ENCODE measurements at regions not wholly inside any gene's neighbourhood (a gene's known extent, or its start where the extent isn't known, plus 50 kb on each side); places are given as distances from the start of the nearest gene placed in this dataset.
"Not testable (repeated sequence)": the region's sequence is repeated elsewhere in the genome, so short reads cannot be mapped to it uniquely, and the experiment has no call there.

DNA sequence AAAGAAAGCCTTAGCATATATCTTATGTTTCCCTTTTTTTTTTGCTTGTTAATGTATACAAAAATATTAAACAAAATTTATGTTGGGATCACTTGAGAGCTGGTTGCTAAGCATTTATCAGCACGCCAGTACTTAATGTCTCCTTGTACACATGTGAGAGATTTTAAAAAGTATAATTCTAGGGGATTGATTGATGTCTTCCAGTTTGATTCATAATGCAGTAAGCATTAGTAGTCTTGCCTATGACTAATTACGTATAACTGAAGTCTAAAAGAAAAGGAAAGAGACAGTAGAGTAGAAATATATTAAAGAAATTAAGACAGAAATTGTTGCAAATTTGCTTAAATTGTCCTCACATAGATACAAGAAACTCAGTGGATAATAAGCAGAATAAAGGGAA lies 1630.4 kb upstream of the B3GALT2 start:
- no peak for DNase-seq (ENCODE audit: low read depth)

DNA sequence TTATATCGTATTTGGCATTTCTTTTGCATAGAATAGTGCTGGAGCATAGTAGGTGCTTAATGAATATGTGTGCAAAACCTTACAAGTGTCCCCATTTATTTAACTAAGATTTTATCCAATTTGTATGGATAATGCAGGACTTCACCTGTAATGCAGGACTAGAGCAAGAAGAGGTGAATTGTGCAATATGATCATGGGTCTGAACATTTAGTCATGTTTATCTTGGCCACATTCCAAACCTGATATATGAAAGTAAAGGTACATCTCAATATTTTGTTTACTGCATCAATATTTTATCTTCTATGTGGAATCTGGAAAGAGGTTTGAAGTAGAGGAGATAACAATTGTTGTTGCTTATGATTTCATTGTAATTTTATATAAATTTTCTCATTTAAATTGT lies 1626.7 kb upstream of the B3GALT2 start:
- no peak for DNase-seq (ENCODE audit: low read depth)

GRCh38 chr1:194809665-194810064 lies 1623.3 kb upstream of the B3GALT2 start:
- no peak for DNase-seq (ENCODE audit: low read depth)

DNA sequence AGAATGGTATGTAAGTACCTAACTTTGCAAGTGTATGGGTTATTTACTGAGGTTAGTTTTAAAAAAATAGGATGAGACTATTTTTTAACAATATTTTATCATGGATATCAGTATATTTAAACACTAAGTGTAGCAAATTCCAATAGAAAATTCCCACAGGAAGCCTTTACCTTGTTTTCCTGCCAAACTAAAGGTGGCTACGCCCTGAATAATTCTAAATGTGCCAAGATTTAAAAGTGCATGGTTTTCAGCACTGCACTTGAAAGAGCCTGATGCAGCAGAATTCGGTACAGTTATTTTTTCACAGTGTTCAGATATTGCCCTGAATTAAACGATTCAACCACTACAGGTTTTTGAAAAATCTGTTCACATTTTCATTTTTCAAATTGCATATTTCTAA lies 1622.8 kb upstream of the B3GALT2 start:
- no peak for DNase-seq (ENCODE audit: low read depth)

- no peak for DNase-seq (ENCODE audit: low read depth)
Observed at GRCh38 chr1:194807530-194808220, 1621.3 kb upstream of the B3GALT2 start.

DNA sequence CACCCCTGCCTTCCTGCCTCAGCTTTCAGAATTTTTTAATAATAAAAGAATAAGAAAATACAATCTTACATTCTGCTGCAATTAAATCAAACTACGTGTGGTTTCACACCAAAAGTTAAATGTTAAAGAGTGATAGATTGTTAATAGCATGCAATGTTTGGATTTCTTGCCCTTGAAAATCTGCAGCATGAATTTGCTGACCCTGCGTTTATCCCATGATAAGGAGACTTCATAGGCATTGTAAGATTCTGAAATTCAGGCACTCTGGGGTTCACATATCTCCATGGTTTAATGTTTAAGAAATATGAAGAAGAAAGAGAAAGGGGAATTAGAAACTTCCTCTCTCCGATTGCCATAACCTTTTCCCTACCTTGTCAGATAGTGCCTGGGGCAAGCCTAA lies 1616.2 kb upstream of the B3GALT2 start:
- DNase-seq (ENCODE audit: low read depth), result no peak

DNA sequence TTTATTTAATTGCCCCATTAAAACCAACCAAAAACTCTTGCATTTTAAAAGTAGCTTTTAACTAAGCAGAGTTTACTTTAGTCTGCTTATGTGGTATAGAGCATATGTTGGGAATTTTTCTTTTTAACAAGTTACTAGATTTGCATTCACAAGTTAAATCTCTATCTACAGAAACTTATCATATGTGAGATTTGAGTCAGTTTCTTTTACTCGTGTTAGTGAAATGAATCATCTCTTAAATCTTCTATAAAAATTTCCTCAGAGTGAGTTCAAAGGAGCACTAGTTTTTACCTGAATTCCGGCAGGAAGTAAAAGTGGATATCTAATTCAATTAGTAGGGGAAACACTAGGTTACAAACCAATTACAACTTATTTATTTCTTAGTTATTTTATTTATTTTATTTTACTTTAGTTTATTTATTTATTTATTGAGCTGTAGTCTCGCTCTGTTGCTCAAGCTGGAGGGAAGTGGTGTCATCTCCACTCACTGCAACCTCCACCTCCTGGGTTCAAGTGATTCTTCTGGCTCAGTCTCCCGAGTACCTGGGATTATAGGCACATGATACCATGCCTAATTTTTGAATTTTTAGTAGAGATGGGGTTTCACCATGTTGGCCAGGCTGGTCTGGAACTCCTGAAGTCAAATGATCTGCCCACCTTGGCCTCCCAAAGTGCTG lies 1609.6 kb upstream of the B3GALT2 start:
- DNase-seq (ENCODE audit: low read depth), result no peak

DNA sequence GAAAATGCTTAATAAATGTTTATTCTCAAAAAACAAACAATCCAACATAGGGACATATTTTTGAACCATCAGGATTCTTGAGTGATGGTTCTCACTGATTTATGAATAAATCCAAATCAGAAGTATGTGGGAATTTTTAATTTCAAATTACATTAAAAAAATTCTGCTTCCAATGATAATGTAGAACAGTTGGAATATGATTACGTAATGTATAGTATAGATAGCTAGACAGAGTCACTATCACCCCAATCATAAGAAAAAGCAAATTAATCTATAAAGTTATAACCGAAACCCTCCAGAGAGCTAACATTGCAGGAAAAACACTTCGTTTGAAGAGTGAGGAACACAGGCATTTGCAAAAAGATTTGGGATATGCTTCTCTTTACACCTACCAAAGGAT lies 1600.6 kb upstream of the B3GALT2 start:
- no peak for DNase-seq (ENCODE audit: low read depth)

DNA sequence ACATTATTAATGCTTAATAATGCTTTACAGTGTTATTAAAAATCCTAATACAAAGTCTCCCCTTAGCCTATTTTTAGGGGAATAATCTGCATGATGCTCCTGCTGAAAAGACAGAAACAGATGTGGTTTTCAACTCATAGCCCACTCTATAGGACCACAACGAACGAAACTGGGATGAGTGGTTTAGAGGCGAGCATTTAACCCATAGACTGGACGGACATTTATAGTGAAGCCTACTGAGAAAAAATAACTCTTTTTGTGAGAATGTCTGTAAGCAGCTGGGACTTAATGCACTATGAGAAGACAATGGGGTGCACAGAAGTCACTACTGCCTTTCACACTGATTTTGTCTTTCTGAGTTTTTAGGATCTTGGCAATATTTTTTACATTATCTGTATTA lies 1599.6 kb upstream of the B3GALT2 start:
- no peak for DNase-seq (ENCODE audit: low read depth)

- no peak for DNase-seq (ENCODE audit: low read depth)
Observed at GRCh38 chr1:194776657-194777056, 1590.2 kb upstream of the B3GALT2 start.

DNA sequence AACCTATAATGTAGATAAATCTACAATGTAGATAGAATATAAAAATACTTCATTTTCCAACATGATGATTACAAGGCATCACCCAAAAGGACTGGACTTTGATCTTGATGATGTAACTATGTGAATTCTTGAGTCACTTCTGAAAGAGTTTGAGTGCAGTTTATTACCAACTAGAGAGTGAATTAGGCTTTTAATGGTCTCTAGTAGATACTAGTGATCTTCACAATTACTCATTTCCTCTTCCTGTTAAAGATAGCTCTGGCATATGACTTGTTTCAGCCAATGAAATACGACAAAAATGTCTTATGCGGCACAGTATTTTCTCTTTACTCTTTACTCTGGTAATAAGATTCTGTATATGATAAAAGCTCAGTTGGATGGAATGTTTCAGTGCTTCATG lies 1588.1 kb upstream of the B3GALT2 start:
- DNase-seq (ENCODE audit: low read depth), result no peak

GRCh38 chr1:194755241-194755994 lies 1569.0 kb upstream of the B3GALT2 start:
- no peak for DNase-seq (ENCODE audit: low read depth)

GRCh38 chr1:194738843-194739242 lies 1552.4 kb upstream of the B3GALT2 start:
- DNase-seq (ENCODE audit: low read depth), result not testable (repeated sequence)

DNA sequence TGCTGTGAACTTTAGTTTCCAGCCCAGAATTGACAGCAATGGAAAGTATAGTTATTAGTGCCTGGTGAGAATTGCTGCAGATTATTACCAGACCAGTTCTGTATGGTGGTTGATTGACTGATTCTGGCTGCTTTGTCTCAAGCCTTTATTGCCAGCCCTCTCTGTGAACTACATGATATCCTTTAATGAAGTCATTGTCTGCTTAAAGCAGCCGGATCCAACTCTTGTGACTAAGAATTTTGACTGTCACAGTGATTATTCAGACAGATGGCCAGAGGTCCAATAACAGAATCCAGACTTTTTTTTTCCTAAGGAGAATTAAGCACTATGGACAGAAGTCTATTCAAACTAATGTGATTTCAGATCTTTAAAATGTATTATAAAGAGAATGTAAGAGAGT lies 1548.6 kb upstream of the B3GALT2 start:
- DNase-seq (ENCODE audit: low read depth), result no peak

GRCh38 chr1:194731025-194731424 lies 1544.6 kb upstream of the B3GALT2 start:
- DNase-seq (ENCODE audit: low read depth), result no peak

DNA sequence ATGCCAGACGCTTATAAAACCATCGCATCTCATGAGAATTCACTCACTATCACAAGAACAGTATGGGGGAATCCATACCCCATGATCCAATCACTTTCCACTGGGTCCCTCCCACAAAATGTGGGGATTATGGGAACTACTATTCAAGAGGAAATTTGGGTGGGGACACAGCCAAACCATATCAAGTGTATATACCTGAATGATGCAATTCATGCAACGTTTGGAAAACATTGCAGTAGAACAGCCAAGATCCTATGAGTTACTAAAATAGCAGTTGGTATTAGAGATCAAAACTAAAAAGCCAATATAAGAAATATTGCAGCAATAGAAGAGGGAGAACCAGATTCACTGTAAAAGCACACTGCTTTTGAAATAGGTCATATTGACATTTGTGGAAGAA lies 1543.9 kb upstream of the B3GALT2 start:
- DNase-seq (ENCODE audit: low read depth), result no peak

DNA sequence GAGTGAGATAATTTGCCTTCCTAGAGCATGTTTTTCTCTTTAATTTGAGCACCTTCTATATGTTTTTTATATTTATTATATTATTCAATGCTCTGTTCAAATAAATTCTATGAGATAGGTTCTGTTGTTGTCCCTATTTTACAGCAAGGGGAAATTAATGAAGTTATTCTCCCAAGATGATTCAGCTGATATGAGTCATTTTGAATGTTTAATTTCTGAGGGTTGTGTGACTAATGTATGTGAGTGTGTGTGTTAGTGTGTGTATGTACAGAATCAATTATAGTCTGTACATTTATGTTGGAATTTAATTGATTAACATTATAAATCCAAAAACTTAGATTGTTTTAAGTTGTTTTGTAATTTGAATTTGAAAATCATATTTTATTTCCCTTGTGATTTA lies 1536.7 kb upstream of the B3GALT2 start:
- no peak for DNase-seq (ENCODE audit: low read depth)

GRCh38 chr1:194717941-194718340 lies 1531.5 kb upstream of the B3GALT2 start:
- no peak for DNase-seq (ENCODE audit: low read depth)

GRCh38 chr1:194717334-194717733 lies 1530.9 kb upstream of the B3GALT2 start:
- DNase-seq (ENCODE audit: low read depth), result no peak

DNA sequence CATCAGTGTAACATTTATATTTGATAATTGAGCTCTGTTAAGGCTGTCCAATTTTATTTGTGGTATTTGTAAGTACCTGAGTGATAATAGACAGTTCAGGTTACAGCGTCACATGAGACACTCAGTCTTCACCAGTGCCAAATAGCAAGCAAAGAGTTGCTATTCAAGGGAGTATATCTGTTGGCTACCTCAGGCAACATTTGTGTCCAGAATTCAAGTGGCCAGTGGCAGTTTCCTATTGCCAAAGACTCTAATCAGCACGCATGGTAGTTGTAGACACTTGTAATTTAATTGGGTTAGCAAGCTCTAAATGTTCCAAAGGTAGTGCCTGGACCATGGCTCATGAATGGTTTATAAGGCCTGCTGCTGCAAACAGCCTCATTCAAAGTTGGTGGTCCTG lies 1524.3 kb upstream of the B3GALT2 start:
- DNase-seq (ENCODE audit: low read depth), result no peak

DNA sequence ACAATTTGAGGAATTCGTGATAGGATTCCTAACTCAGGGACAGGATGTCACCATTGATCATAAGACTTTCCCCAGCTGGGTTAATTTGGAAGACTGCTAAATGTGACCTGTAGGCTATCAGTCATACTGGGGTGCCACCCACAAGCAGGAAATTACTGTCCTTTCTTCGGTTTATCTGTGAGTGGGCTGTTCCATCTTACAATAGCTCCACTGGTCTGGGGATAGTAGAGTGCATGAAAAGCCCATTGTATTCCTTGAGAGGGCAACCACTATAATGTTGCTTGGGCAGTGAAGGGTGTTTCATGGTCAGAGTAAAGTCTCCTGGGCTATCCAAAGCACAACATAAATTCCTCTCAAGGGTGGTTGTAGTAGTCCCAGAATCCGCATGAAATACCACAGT lies 1523.0 kb upstream of the B3GALT2 start:
- no peak for DNase-seq (ENCODE audit: low read depth)

GRCh38 chr1:194707074-194707473 lies 1520.7 kb upstream of the B3GALT2 start:
- DNase-seq (ENCODE audit: low read depth), result no peak

DNA sequence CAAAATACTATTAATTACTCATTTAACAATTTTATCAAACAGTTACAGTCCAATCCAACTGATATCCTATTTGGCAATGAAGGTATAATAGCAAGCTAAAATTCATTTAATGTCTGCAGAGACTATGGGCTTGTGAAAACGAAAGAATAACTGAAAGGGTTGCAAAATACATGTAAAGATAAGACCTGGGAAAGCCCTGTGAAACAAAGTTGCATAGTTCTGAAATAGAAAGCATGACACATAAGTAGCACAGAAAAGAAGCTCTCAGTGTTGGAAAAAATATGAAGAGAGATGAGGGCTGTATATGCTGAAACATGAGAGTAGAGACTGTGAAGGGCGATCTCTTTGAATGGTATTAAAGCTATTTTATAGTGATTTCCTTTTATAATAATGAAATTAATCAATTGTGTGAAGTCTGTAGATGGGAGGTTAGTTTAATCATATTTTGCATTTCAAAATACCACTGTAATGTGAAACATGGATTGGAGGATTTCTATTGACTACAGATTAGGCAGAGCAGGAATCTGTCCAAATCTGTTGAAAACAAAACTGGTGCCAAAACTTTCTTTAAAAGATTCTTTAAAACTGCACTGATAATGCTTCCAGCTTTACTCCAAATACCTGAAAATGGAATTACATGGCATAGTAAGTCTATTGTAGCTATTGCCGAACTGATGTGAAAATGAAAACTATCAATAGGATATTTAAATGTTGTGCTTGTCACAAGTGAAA lies 1518.9 kb upstream of the B3GALT2 start:
- no peak for DNase-seq (ENCODE audit: low read depth)
